Vagina (tissue), 2 donors: ENCODE measurements at regions not wholly inside any gene's neighbourhood (a gene's known extent, or its start where the extent isn't known, plus 50 kb on each side); places are given as distances from the start of the nearest gene placed in this dataset.

Experiments used
- CTCF ChIP-seq, 3 experiments: fragments of 450-650 bp in 2 of 3; fragments of 200-600 bp in 1 of 3; sonication (generic) in 1 of 3; IDR thresholded peaks; one replicate each; pipeline ENCODE4 v1.5.1; 2017 to 2019; ENCODE audit warnings: antibody characterized with exemption in 3 of 3, mild to moderate bottlenecking in 2 of 3, moderate library complexity in 2 of 3
- POLR2A ChIP-seq, 2 donors: fragments of 450-650 bp; IDR thresholded peaks; one replicate each; pipeline ENCODE4 v1.6.1; 2017; ENCODE audit warnings: antibody characterized with exemption in 2 of 2, mild to moderate bottlenecking in 2 of 2, moderate library complexity in 2 of 2

- TF ChIP-seq CTCF (IDR thresholded peaks at IDR 0.05), result no peak
- no peak for TF ChIP-seq POLR2A (IDR thresholded peaks at IDR 0.05)
Observed at GRCh38 chr4:123916821-123917220, 520.2 kb downstream of the SPRY1 start.
